Left kidney (tissue), 1 donor: ENCODE measurements at regions not wholly inside any gene's neighbourhood (a gene's known extent, or its start where the extent isn't known, plus 50 kb on each side); places are given as distances from the start of the nearest gene placed in this dataset.

Experiments used
- DNase-seq: peaks from one replicate; pipeline ENCODE4 v3.0.0-alpha.2; 2013

GRCh38 chr10:44781131-44781530, 130.0 kb upstream of the TMEM72 start:
- DNase-seq: no peak

- DNase-seq: no peak
Measured at GRCh38 chr10:44786286-44786850, 124.8 kb upstream of the TMEM72 start.

- DNase-seq: no peak
Measured at GRCh38 chr10:44787480-44788075, 123.6 kb upstream of the TMEM72 start.

GRCh38 chr10:44788147-44789129, 122.7 kb upstream of the TMEM72 start:
- no peak for DNase-seq

- DNase-seq: no peak
Measured at GRCh38 chr10:44792119-44792775, 118.9 kb upstream of the TMEM72 start.

GRCh38 chr10:44799966-44800365, 111.2 kb upstream of the TMEM72 start:
- no peak for DNase-seq

GRCh38 chr10:44801383-44802327, 109.5 kb upstream of the TMEM72 start:
- peak; percentile 52 for DNase-seq

- DNase-seq: no peak
Measured at GRCh38 chr10:44803862-44804261, 107.3 kb upstream of the TMEM72 start.

GRCh38 chr10:44804661-44805060, 106.5 kb upstream of the TMEM72 start:
- no peak for DNase-seq

- no peak for DNase-seq
Measured at GRCh38 chr10:44805466-44806210, 105.5 kb upstream of the TMEM72 start.

- no peak for DNase-seq
Measured at GRCh38 chr10:44806950-44807349, 104.2 kb upstream of the TMEM72 start.

- DNase-seq: no peak
Measured at GRCh38 chr10:44807451-44807850, 103.7 kb upstream of the TMEM72 start.

GRCh38 chr10:44809647-44810046, 101.5 kb upstream of the TMEM72 start:
- DNase-seq: no peak

GRCh38 chr10:44811072-44811471, 100.1 kb upstream of the TMEM72 start:
- no peak for DNase-seq

- DNase-seq: no peak
Measured at GRCh38 chr10:44813201-44813600, 97.9 kb upstream of the TMEM72 start.

- DNase-seq: no peak
Measured at GRCh38 chr10:44814929-44815328, 96.2 kb upstream of the TMEM72 start.

- DNase-seq: no peak
Measured at GRCh38 chr10:44818041-44818649, 93.0 kb upstream of the TMEM72 start.

GRCh38 chr10:44818701-44819127, 92.4 kb upstream of the TMEM72 start:
- DNase-seq: no peak

- DNase-seq: no peak
Measured at GRCh38 chr10:44820094-44820493, 91.0 kb upstream of the TMEM72 start.

GRCh38 chr10:44821290-44821689, 89.8 kb upstream of the TMEM72 start:
- no peak for DNase-seq
